ENCODE measurements at regions not wholly inside any gene's neighbourhood (a gene's known extent, or its start where the extent isn't known, plus 50 kb on each side); places are given as distances from the start of the nearest gene placed in this dataset.

- Mint-ChIP-seq H3K36me3 (ENCODE audit: low read depth) (peaks cover 7% of the 10 kb centered on the region), H3K27ac (ENCODE audit: unreplicated experiment) (no peak overlapping the region), H3K4me1 (no peaks in the 10 kb centered on the region), H3K27me3 (ENCODE audit: low read depth) (no peaks in the 10 kb centered on the region), H3K9me3 (peaks cover 10% of the 10 kb centered on the region), H3K4me3 (no peak overlapping the region)
- no peak for TF ChIP-seq CTCF (conservative IDR thresholded peaks at IDR 0.05)
- no peak for DNase-seq (ENCODE audit: low read depth, low spot score)
Observed at GRCh38 chr6:156031516-156031915, 575.9 kb upstream of the NOX3 start.

GRCh38 chr6:156030053-156030452, 574.4 kb upstream of the NOX3 start:
- no peak for DNase-seq (ENCODE audit: low read depth, low spot score)
- no peaks in the 10 kb centered on the region for H3K4me1 Mint-ChIP-seq
- H3K9me3 Mint-ChIP-seq: peaks cover 10% of the 10 kb centered on the region
- peaks cover 10% of the 10 kb centered on the region for H3K36me3 Mint-ChIP-seq (ENCODE audit: low read depth)
- H3K27ac Mint-ChIP-seq (ENCODE audit: unreplicated experiment): no peak overlapping the region
- H3K27me3 Mint-ChIP-seq (ENCODE audit: low read depth): no peaks in the 10 kb centered on the region
- H3K4me3 Mint-ChIP-seq: no peak overlapping the region
- no peak for TF ChIP-seq CTCF (conservative IDR thresholded peaks at IDR 0.05)

GRCh38 chr6:156029286-156029985, 573.8 kb upstream of the NOX3 start:
- peaks cover 10% of the 10 kb centered on the region for H3K9me3 Mint-ChIP-seq
- no peak overlapping the region for H3K27ac Mint-ChIP-seq (ENCODE audit: unreplicated experiment)
- TF ChIP-seq CTCF (conservative IDR thresholded peaks at IDR 0.05): no peak
- no peak overlapping the region for H3K4me3 Mint-ChIP-seq
- H3K27me3 Mint-ChIP-seq (ENCODE audit: low read depth): no peaks in the 10 kb centered on the region
- H3K36me3 Mint-ChIP-seq (ENCODE audit: low read depth): peaks cover 10% of the 10 kb centered on the region
- DNase-seq (ENCODE audit: low read depth, low spot score): no peak
- H3K4me1 Mint-ChIP-seq: no peaks in the 10 kb centered on the region

- Mint-ChIP-seq H3K4me1 (no peaks in the 10 kb centered on the region), H3K4me3 (no peak overlapping the region), H3K27ac (ENCODE audit: unreplicated experiment) (no peak overlapping the region), H3K9me3 (peaks cover 15% of the 10 kb centered on the region), H3K27me3 (ENCODE audit: low read depth) (no peaks in the 10 kb centered on the region), H3K36me3 (ENCODE audit: low read depth) (peaks cover 13% of the 10 kb centered on the region)
- DNase-seq (ENCODE audit: low read depth, low spot score): no peak
- TF ChIP-seq CTCF (conservative IDR thresholded peaks at IDR 0.05): no peak
Observed at GRCh38 chr6:156028335-156029131, 572.9 kb upstream of the NOX3 start.

GRCh38 chr6:156027248-156027626, 571.6 kb upstream of the NOX3 start:
- no peaks in the 10 kb centered on the region for H3K27me3 Mint-ChIP-seq (ENCODE audit: low read depth)
- H3K4me1 Mint-ChIP-seq: no peaks in the 10 kb centered on the region
- no peak for DNase-seq (ENCODE audit: low read depth, low spot score)
- H3K4me3 Mint-ChIP-seq: no peak overlapping the region
- H3K27ac Mint-ChIP-seq (ENCODE audit: unreplicated experiment): no peak overlapping the region
- H3K36me3 Mint-ChIP-seq (ENCODE audit: low read depth): peaks cover 10% of the 10 kb centered on the region
- TF ChIP-seq CTCF (conservative IDR thresholded peaks at IDR 0.05): no peak
- peaks cover 15% of the 10 kb centered on the region for H3K9me3 Mint-ChIP-seq
